Activated CD8-positive, alpha-beta memory T cell treated with anti-CD3 and anti-CD28 coated beads, Interleukin-2, amount 50 U/mL, for 48 hours (primary cell): ENCODE measurements at regions not wholly inside any gene's neighbourhood (a gene's known extent, or its start where the extent isn't known, plus 50 kb on each side); places are given as distances from the start of the nearest gene placed in this dataset.
"Not testable (repeated sequence)": the region's sequence is repeated elsewhere in the genome, so short reads cannot be mapped to it uniquely, and the experiment has no call there.

ENCODE experiments used
- DNase-seq: peaks from one replicate; pipeline ENCODE4 v3.0.0-alpha.2; 2020

- DNase-seq = not testable (repeated sequence)
Measured at GRCh38 chr9:32894485-32894884, 106.9 kb downstream of the APTX start.

GRCh38 chr9:32899181-32899580, 102.2 kb downstream of the APTX start:
- no peak for DNase-seq

GRCh38 chr9:32899761-32900160, 101.7 kb downstream of the APTX start:
- DNase-seq = no peak

GRCh38 chr9:32906213-32906612, 95.2 kb downstream of the APTX start:
- no peak for DNase-seq

GRCh38 chr9:32915802-32916201, 85.6 kb downstream of the APTX start:
- DNase-seq = no peak

- no peak for DNase-seq
Measured at GRCh38 chr9:32918628-32919027, 82.8 kb downstream of the APTX start.
